H1 (cell line): ENCODE measurements at regions not wholly inside any gene's neighbourhood (a gene's known extent, or its start where the extent isn't known, plus 50 kb on each side); places are given as distances from the start of the nearest gene placed in this dataset.

Experiments used
- CTCF ChIA-PET: fragments of 300-600 bp; sonication (Branson Sonifier 250); formaldehyde crosslinking; loops from one replicate; lab custom pipeline; 2021; ENCODE audit not compliant: partially characterized antibody; lab: Charles Lee
- POLR2A ChIA-PET: fragments of 300-600 bp; sonication (Branson Sonifier 250); formaldehyde crosslinking; loops from one replicate; lab custom pipeline; 2021; ENCODE audit warnings: inconsistent platforms; ENCODE audit not compliant: partially characterized antibody; lab: Charles Lee
- DNase-seq, 2 experiments: peaks; one replicate each; pipeline versions ENCODE4 v3.0.0 to v3.0.0-alpha.2; 2010 to 2022; ENCODE audit warnings: low spot score in 2 of 2, low read depth in 1 of 2, mixed read lengths in 1 of 2
- FAIRE-seq: peaks from 2 replicates; lab custom pipeline; 2011; peaks lifted over from hg19 to GRCh38; lab: Jason Lieb, UNC
- H2AFZ ChIP-seq: 2 replicates; pipeline ENCODE4 v1.8.1; 2012; ENCODE audit warnings: low read length, inconsistent platforms
- H2AK5ac ChIP-seq: 2 replicates; pipeline ENCODE4 v1.6.1; 2013; ENCODE audit warnings: low read depth, low read length
- H2BK120ac ChIP-seq: replicated peaks from 2 replicates; pipeline ENCODE3; 2013; ENCODE audit warnings: low read depth, low read length, inconsistent platforms
- H2BK12ac ChIP-seq: 2 replicates; pipeline ENCODE4 v1.6.1; 2013; ENCODE audit warnings: low read depth, low read length
- H2BK15ac ChIP-seq: 2 replicates; pipeline ENCODE4 v1.6.1; 2013; ENCODE audit warnings: low read length
- H2BK20ac ChIP-seq: 2 replicates; pipeline ENCODE4 v1.6.1; 2013; ENCODE audit warnings: low read length
- H2BK5ac ChIP-seq: 2 replicates; pipeline ENCODE4 v1.6.1; 2013; ENCODE audit warnings: low read depth, low read length
- H3K14ac ChIP-seq: 2 replicates; pipeline ENCODE4 v1.6.1; 2013; ENCODE audit warnings: inconsistent platforms; ENCODE audit not compliant: insufficient read length
- H3K18ac ChIP-seq: 2 replicates; pipeline ENCODE4 v1.6.1; 2013; ENCODE audit warnings: low read length; ENCODE audit errors: extremely low read depth
- H3K23ac ChIP-seq: 2 replicates; pipeline ENCODE4 v1.6.1; 2013; ENCODE audit warnings: inconsistent platforms; ENCODE audit not compliant: insufficient read length
- H3K23me2 ChIP-seq: 2 replicates; pipeline ENCODE4 v1.6.1; 2013; ENCODE audit warnings: low read depth, low read length
- H3K27ac ChIP-seq: 2 replicates; pipeline ENCODE4 v1.6.1; 2011; ENCODE audit warnings: low read depth, low read length, inconsistent platforms
- H3K27me3 ChIP-seq, 4 experiments: replicated peaks in 1 of 4; 1 replicate in 1 of 4; 2 replicates in 3 of 4; pipeline versions ENCODE4 v1.6.1 to v1.8.1; 2011 to 2013; ENCODE audit warnings: low read length in 3 of 4, mild to moderate bottlenecking in 3 of 4, inconsistent platforms in 2 of 4, mixed read lengths in 2 of 4, moderate library complexity in 1 of 4; ENCODE audit not compliant: control insufficient read depth in 3 of 4, insufficient read depth in 3 of 4; ENCODE audit errors: extremely low read depth in 1 of 4
- H3K36me3 ChIP-seq, 4 experiments: 2 replicates each; pipeline versions ENCODE4 v1.6.1 to v1.8.1; 2011 to 2013; ENCODE audit warnings: mild to moderate bottlenecking in 4 of 4, low read length in 3 of 4, moderate library complexity in 2 of 4, control low read depth in 1 of 4, inconsistent platforms in 1 of 4; ENCODE audit not compliant: insufficient read depth in 4 of 4, control insufficient read depth in 2 of 4
- H3K4ac ChIP-seq: replicated peaks from 2 replicates; pipeline ENCODE3; 2013; ENCODE audit warnings: low read length, low read depth, mixed read lengths, inconsistent platforms; ENCODE audit not compliant: insufficient read length
- H3K4me1 ChIP-seq, 4 experiments: replicated peaks in 1 of 4; 1 replicate in 1 of 4; 2 replicates in 3 of 4; pipeline versions ENCODE4 v1.6.1 to v1.8.1; 2011 to 2013; ENCODE audit warnings: low read length in 3 of 4, inconsistent platforms in 2 of 4, mixed read lengths in 1 of 4; ENCODE audit not compliant: insufficient read depth in 4 of 4, control insufficient read depth in 3 of 4
- H3K4me2 ChIP-seq, 2 experiments: 2 replicates each; pipeline versions ENCODE4 v1.6.1 to v1.8.1; 2011 to 2013; ENCODE audit warnings: low read depth in 2 of 2, low read length in 2 of 2, control low read depth in 1 of 2, inconsistent platforms in 1 of 2, mild to moderate bottlenecking in 1 of 2; ENCODE audit not compliant: insufficient read depth in 1 of 2
- H3K4me3 ChIP-seq, 4 experiments: fragments of 200-600, 300-600 bp in 1 of 4; sonication (generic), shearing (Covaris generic), sonication (Bioruptor Twin) in 1 of 4; 2 replicates each; pipeline versions ENCODE4 v1.5.1 to v1.8.1; 2011 to 2016; ENCODE audit warnings: low read length in 4 of 4, low read depth in 3 of 4, control low read depth in 2 of 4, inconsistent platforms in 2 of 4, mild to moderate bottlenecking in 2 of 4, mixed read lengths in 1 of 4, moderate library complexity in 1 of 4; ENCODE audit not compliant: insufficient read depth in 2 of 4; ENCODE audit errors: extremely low read depth in 1 of 4
- H3K56ac ChIP-seq: replicated peaks from 2 replicates; pipeline ENCODE3; 2013; ENCODE audit warnings: low read depth, mild to moderate bottlenecking, mixed read lengths, low read length, inconsistent platforms; ENCODE audit not compliant: insufficient read length
- H3K79me1 ChIP-seq: 2 replicates; pipeline ENCODE4 v1.6.1; 2013; ENCODE audit warnings: low read depth, low read length, control low read depth
- H3K79me2 ChIP-seq, 2 experiments: 2 replicates each; pipeline versions ENCODE4 v1.6.1 to v1.8.1; 2012 to 2013; ENCODE audit warnings: low read length in 2 of 2, mild to moderate bottlenecking in 2 of 2, inconsistent platforms in 1 of 2; ENCODE audit not compliant: insufficient read depth in 2 of 2, control insufficient read depth in 1 of 2
- H3K9ac ChIP-seq, 4 experiments: replicated peaks in 1 of 4; 1 replicate in 1 of 4; 2 replicates in 3 of 4; pipeline versions ENCODE4 v1.6.1 to v1.8.1; 2011 to 2013; ENCODE audit warnings: low read depth in 3 of 4, low read length in 3 of 4, control low read depth in 2 of 4, mild to moderate bottlenecking in 2 of 4, moderate library complexity in 2 of 4, inconsistent platforms in 1 of 4; ENCODE audit errors: extremely low read depth in 1 of 4
- H3K9me3 ChIP-seq, 2 experiments: 2 replicates each; pipeline versions ENCODE4 v1.6.1 to v1.8.1; 2012 to 2013; ENCODE audit warnings: mild to moderate bottlenecking in 2 of 2, moderate library complexity in 2 of 2, control low read depth in 1 of 2, inconsistent platforms in 1 of 2, low read depth in 1 of 2, low read length in 1 of 2, mixed read lengths in 1 of 2; ENCODE audit not compliant: insufficient read depth in 2 of 2
- H4K20me1 ChIP-seq, 2 experiments: replicated peaks in 1 of 2; 2 replicates each; pipeline versions ENCODE3 to v1.8.1; 2011 to 2013; ENCODE audit warnings: inconsistent platforms in 2 of 2, low read length in 2 of 2, mild to moderate bottlenecking in 1 of 2; ENCODE audit not compliant: insufficient read depth in 2 of 2, control insufficient read depth in 1 of 2
- H4K5ac ChIP-seq: 2 replicates; pipeline ENCODE4 v1.6.1; 2013; ENCODE audit warnings: low read length, low read depth, mixed read lengths, inconsistent platforms; ENCODE audit not compliant: insufficient read length
- H4K8ac ChIP-seq: 2 replicates; pipeline ENCODE4 v1.8.0; 2013; ENCODE audit warnings: mild to moderate bottlenecking, moderate library complexity, low read length, inconsistent platforms; ENCODE audit not compliant: insufficient read depth; ENCODE audit errors: extremely low read depth
- H4K91ac ChIP-seq: replicated peaks from 2 replicates; pipeline ENCODE3; 2013; ENCODE audit warnings: low read length, mixed read lengths, inconsistent platforms; ENCODE audit not compliant: insufficient read length
- EZH2 ChIP-seq: fragments of 200-600 bp; sonication (generic); IDR thresholded peaks from 2 replicates; pipeline ENCODE4 v1.7.1; 2012; ENCODE audit warnings: low read depth, mild to moderate bottlenecking, moderate library complexity, low read length, inconsistent platforms; ENCODE audit not compliant: severe bottlenecking
- FOSL1 ChIP-seq: IDR thresholded peaks from 2 replicates; pipeline ENCODE4 v1.6.1; 2011; ENCODE audit warnings: mild to moderate bottlenecking, low read depth, low read length, moderate library complexity; ENCODE audit not compliant: insufficient read depth
- SP4 ChIP-seq: IDR thresholded peaks from 2 replicates; pipeline ENCODE4 v1.6.1; 2012; ENCODE audit warnings: low read length, inconsistent platforms
- ZNF274 ChIP-seq: IDR thresholded peaks from 2 replicates; pipeline ENCODE4 v1.7.0; 2012; ENCODE audit warnings: low read length, borderline replicate concordance; ENCODE audit errors: extremely low read depth
- WGBS, 2 experiments: shearing (Covaris generic) in 1 of 2; methylation state at CpG; one replicate each; pipeline versions ENCODE4 v1.1.6 to v1.1.7; 2013 to 2015; ENCODE audit warnings: low lambda C conversion rate in 2 of 2, mixed read lengths in 2 of 2, inconsistent platforms in 1 of 2, low coverage in 1 of 2, missing lambda C conversion rate in 1 of 2; ENCODE audit not compliant: insufficient replicate concordance in 2 of 2, insufficient coverage in 1 of 2, insufficient read length in 1 of 2; ENCODE audit errors: extremely low coverage in 1 of 2, missing lambda C conversion rate in 1 of 2; 5-methylcytosine and 5-hydroxymethylcytosine counted together
- TF ChIP-seq, protein P1 (sequence below): IDR thresholded peaks from 2 replicates; pipeline ENCODE4 v1.6.1; 2011; ENCODE audit warnings: low read depth, mild to moderate bottlenecking, low read length; ENCODE audit not compliant: insufficient read depth

DNA sequence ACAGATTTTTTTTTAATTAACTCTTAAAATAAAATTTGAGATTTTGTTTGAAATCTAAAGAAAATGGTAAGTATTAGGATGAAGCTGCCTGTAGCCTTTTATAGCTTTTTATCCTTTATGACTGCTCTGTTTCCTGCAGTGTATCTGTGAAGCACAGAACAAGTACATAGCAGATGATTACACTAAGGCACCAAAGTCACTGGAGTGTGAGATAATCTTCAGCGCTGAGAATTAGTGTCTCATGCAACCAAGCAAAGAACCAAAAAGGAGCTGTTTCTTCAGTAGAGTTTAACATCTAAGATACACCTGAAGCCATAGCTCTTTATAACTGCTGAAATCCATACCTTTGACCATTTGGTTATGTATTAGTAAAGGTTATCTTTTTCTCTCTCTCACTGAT, 1989.8 kb upstream of the PCDH10 start:
- Histone ChIP-seq H3K4me1 (0 out of 7 replicates have a peak, but pooled peaks cover 0 to 4% (median 0%) of the 10 kb centered on the region in 4 experiments), H3K9ac (no peak overlapping the region), H3K56ac (no peak overlapping the region), H2BK20ac (no peak overlapping the region), H2AFZ (no peak overlapping the region)
- TF ChIP-seq, protein P1, sequence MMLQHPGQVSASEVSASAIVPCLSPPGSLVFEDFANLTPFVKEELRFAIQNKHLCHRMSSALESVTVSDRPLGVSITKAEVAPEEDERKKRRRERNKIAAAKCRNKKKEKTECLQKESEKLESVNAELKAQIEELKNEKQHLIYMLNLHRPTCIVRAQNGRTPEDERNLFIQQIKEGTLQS, result no peak
- TF ChIP-seq SP4 (no peak), ZNF274 (no peak), EZH2 (no peak), FOSL1 (no peak)
- TF ChIP-seq, all 59 proteins: peak for 0
- Histone ChIP-seq H4K8ac (no peak overlapping the region), H3K4ac (no peak overlapping the region), H3K18ac (no peak overlapping the region), H3K36me3 (no peaks in the 10 kb centered on the region), H2BK120ac (no peak overlapping the region), H3K23ac (no peak overlapping the region), H2BK15ac (no peak overlapping the region), H4K20me1 (no peaks in the 10 kb centered on the region), H3K9me3 (no peaks in the 10 kb centered on the region), H3K27ac (no peak overlapping the region), H4K5ac (no peak overlapping the region), H3K4me3 (no peak overlapping the region), H4K91ac (no peak overlapping the region), H3K27me3 (no peaks in the 10 kb centered on the region), H2BK12ac (no peak overlapping the region), H3K14ac (no peak overlapping the region), H3K4me2 (no peak overlapping the region), H2BK5ac (no peak overlapping the region), H3K79me1 (no peaks in the 10 kb centered on the region), H3K23me2 (no peaks in the 10 kb centered on the region), H3K79me2 (no peaks in the 10 kb centered on the region), H2AK5ac (no peak overlapping the region)
- CTCF ChIA-PET, result no interaction called here
- POLR2A ChIA-PET, result no interaction called here
- DNase-seq, result no peak
- no peak for FAIRE-seq
- 94% methylated on average over 1 of the region's 1 CpG; no CpG with 5 or more reads in 1 of the 2 experiments for WGBS, 2 experiments
